ENCODE measurements at regions not wholly inside any gene's neighbourhood (a gene's known extent, or its start where the extent isn't known, plus 50 kb on each side); places are given as distances from the start of the nearest gene placed in this dataset.

GRCh38 chr12:90020881-90021280 is 312.2 kb upstream of the ATP2B1 start:
- DNase-seq = no peak

- DNase-seq = no peak
Observed at GRCh38 chr12:90020436-90020835, 311.8 kb upstream of the ATP2B1 start.

- no peak for DNase-seq
Observed at GRCh38 chr12:90020014-90020413, 311.4 kb upstream of the ATP2B1 start.

GRCh38 chr12:90017316-90017715 is 308.7 kb upstream of the ATP2B1 start:
- no peak for DNase-seq

GRCh38 chr12:90015228-90015627 is 306.6 kb upstream of the ATP2B1 start:
- DNase-seq = no peak

- DNase-seq = no peak
Observed at GRCh38 chr12:90013409-90013808, 304.8 kb upstream of the ATP2B1 start.

GRCh38 chr12:90010089-90010488 is 301.5 kb upstream of the ATP2B1 start:
- no peak for DNase-seq

- no peak for DNase-seq
Observed at GRCh38 chr12:90008277-90008676, 299.6 kb upstream of the ATP2B1 start.

GRCh38 chr12:90004319-90005074 is 295.9 kb upstream of the ATP2B1 start:
- no peak for DNase-seq

- DNase-seq = no peak
Observed at GRCh38 chr12:90003688-90004087, 295.1 kb upstream of the ATP2B1 start.

GRCh38 chr12:90000721-90001120 is 292.1 kb upstream of the ATP2B1 start:
- DNase-seq = no peak

- no peak for DNase-seq
Observed at GRCh38 chr12:89999699-90000505, 291.3 kb upstream of the ATP2B1 start.

GRCh38 chr12:89995870-89996269 is 287.2 kb upstream of the ATP2B1 start:
- DNase-seq = no peak

GRCh38 chr12:89994911-89995310 is 286.3 kb upstream of the ATP2B1 start:
- DNase-seq = no peak

GRCh38 chr12:89993632-89994031 is 285.0 kb upstream of the ATP2B1 start:
- no peak for DNase-seq

GRCh38 chr12:89992668-89993451 is 284.2 kb upstream of the ATP2B1 start:
- no peak for DNase-seq

- no peak for DNase-seq
Observed at GRCh38 chr12:89991807-89992590, 283.4 kb upstream of the ATP2B1 start.

GRCh38 chr12:89988188-89988915 is 279.7 kb upstream of the ATP2B1 start:
- DNase-seq = no peak

GRCh38 chr12:89985935-89986334 is 277.3 kb upstream of the ATP2B1 start:
- no peak for DNase-seq

GRCh38 chr12:89984846-89985245 is 276.2 kb upstream of the ATP2B1 start:
- DNase-seq = no peak

- DNase-seq = no peak
Observed at GRCh38 chr12:89983622-89984021, 275.0 kb upstream of the ATP2B1 start.

GRCh38 chr12:89980236-89980635 is 271.6 kb upstream of the ATP2B1 start:
- no peak for DNase-seq
